ENCODE measurements at regions not wholly inside any gene's neighbourhood (a gene's known extent, or its start where the extent isn't known, plus 50 kb on each side); places are given as distances from the start of the nearest gene placed in this dataset.

DNA sequence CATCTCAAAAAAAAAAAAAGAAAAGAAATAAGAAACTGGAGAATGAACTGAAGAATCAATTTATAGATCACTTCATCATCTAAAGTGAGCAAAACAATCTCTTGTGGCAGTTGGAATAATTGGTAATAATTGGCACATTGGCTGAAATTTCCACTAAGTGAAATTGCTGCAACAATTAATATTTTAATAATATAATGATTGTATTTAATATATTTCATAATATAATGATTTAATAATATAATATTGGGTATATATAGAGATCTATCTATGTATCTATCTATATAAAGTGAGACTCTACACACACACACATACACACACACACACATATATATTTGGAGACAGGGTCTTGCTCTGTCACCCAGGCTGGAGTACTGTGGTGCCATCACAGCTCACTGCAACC is 81.2 kb upstream of the PRICKLE1 start:
- no peak overlapping the region for H3K4me3 ChIP-seq (ENCODE audit: low read depth, low read length)
- TF ChIP-seq, protein P1, sequence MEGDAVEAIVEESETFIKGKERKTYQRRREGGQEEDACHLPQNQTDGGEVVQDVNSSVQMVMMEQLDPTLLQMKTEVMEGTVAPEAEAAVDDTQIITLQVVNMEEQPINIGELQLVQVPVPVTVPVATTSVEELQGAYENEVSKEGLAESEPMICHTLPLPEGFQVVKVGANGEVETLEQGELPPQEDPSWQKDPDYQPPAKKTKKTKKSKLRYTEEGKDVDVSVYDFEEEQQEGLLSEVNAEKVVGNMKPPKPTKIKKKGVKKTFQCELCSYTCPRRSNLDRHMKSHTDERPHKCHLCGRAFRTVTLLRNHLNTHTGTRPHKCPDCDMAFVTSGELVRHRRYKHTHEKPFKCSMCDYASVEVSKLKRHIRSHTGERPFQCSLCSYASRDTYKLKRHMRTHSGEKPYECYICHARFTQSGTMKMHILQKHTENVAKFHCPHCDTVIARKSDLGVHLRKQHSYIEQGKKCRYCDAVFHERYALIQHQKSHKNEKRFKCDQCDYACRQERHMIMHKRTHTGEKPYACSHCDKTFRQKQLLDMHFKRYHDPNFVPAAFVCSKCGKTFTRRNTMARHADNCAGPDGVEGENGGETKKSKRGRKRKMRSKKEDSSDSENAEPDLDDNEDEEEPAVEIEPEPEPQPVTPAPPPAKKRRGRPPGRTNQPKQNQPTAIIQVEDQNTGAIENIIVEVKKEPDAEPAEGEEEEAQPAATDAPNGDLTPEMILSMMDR (IDR thresholded peaks at IDR 0.05; ENCODE audit: low read depth, low read length): no peak
- H3K27me3 ChIP-seq: no peaks in the 10 kb centered on the region
- H3K36me3 ChIP-seq: no peaks in the 10 kb centered on the region
- no peaks in the 10 kb centered on the region for H3K4me1 ChIP-seq
- H3K9me3 ChIP-seq: no peaks in the 10 kb centered on the region
- DNase-seq: no peak

DNA sequence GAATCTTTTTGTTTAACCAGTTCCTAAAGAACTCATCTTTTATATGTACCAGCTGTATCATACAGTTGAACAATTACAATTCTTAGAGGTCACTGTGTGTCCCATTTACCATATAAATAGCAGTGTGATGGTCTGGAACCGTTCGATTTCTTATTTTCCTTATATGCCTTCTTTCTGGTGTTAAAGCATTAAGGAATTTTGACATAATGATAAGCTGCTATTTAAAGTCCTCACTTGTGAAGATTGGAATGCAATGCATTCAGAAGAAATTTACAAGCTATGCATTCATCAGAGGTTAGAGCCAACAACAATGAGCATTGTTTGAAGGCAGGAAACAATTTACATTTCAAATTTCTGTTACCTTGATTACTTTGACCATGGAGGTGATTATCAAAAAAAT is 80.0 kb upstream of the PRICKLE1 start:
- Histone ChIP-seq H3K4me3 (ENCODE audit: low read depth, low read length) (no peak overlapping the region), H3K36me3 (no peaks in the 10 kb centered on the region), H3K9me3 (no peaks in the 10 kb centered on the region), H3K4me1 (no peaks in the 10 kb centered on the region), H3K27me3 (no peaks in the 10 kb centered on the region)
- DNase-seq: no peak
- TF ChIP-seq, protein P1 (IDR thresholded peaks at IDR 0.05; ENCODE audit: low read depth, low read length): no peak

DNA sequence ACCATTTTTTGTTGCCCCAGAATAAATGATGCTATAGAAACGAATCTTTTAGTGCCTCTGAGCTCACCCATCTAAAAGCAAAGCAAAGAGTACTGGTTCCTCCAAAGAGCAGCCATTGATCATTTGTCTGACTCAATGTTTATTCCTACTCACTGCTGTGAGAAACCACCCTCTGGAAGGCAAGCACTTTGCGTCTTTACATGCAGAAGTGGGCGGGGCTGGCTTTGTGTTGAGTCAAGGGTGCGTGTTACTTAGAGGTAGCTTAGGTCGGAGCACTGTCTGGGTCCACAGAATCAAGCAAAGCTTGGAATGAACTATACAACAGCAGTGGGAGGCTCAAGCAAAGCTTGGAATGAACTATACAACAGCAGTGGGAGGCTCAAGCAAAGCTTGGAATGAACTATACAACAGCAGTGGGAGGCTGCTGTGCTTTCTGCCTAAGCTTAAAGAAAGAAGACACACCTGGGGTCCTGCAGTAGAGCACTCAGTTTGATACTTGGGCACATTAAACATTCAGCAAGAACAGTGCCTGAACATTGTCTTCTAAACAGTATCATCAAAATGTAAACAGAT is 77.2 kb upstream of the PRICKLE1 start:
- TF ChIP-seq, protein P1 (IDR thresholded peaks at IDR 0.05; ENCODE audit: low read depth, low read length): no peak
- Histone ChIP-seq H3K9me3 (no peaks in the 10 kb centered on the region), H3K36me3 (no peaks in the 10 kb centered on the region), H3K4me3 (ENCODE audit: low read depth, low read length) (no peak overlapping the region), H3K4me1 (no peaks in the 10 kb centered on the region), H3K27me3 (no peaks in the 10 kb centered on the region)
- no peak for DNase-seq

DNA sequence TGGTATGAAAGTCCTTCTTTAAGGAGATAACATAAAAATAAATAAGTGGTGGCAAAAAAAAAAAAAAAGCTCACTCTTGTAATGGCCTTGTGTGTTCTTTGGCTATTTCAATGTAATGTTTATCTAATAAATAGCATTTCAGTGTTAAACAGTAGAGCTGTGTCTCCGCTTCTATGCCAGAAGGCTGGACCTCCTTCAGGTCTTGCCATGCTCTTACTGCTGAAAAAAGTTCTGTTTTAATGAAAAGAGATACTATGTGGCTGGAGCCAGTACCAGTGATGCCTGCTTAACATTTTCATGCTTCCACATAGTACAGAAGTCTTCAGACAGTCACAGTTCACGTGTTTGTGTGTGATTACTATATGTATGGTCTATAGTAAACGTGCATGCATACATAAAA is 74.1 kb upstream of the PRICKLE1 start:
- Histone ChIP-seq H3K36me3 (no peaks in the 10 kb centered on the region), H3K4me3 (ENCODE audit: low read depth, low read length) (no peak overlapping the region), H3K4me1 (no peaks in the 10 kb centered on the region), H3K9me3 (no peaks in the 10 kb centered on the region), H3K27me3 (no peaks in the 10 kb centered on the region)
- no peak for DNase-seq
- TF ChIP-seq, protein P1 (IDR thresholded peaks at IDR 0.05; ENCODE audit: low read depth, low read length): no peak

DNA sequence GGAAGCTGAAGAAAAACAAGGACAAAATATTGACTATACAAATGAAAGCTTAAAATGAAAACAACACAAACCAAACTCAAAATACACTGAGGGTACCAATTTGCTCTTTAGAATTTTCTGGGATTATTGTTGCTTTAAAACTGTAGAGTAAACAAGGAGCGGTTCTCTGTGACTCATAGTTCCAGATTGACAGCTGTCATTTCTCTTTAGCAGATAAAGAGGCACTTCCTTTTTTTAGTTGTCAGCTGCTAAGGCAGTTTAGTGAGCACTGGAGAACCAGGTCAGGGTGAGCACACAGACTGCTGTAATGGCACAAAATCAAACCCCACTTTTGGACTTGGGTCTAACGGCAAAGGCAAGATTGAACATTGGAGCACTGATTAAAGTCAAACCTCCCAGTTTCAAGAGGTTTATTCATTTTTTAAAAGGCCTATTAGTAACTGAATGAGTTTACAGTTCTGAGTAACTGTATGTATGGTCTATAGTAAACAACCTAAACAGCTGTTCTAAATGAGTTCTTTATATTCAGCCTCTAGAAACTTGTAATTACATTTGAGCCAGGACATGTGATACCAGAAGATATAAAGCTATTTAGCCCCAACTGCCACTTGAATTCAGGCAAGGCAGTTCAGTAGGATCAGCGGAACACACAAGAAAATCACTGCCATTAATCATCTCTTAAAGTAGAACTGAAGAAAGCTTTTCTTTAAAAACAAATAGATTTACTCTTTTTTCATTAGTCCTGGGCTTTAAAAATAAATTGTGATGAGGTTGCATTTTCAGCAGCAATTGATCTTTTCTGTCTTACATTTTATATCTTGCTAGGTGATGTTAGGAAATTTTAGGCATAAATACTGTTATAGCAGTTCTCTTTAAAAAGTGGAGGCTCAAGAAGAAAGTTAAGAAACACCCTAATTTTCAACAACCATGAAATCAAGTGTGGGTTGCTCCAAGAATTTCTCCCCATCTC is 71.7 kb upstream of the PRICKLE1 start:
- no peaks in the 10 kb centered on the region for H3K9me3 ChIP-seq
- H3K27me3 ChIP-seq: no peaks in the 10 kb centered on the region
- no peaks in the 10 kb centered on the region for H3K36me3 ChIP-seq
- DNase-seq: no peak
- no peaks in the 10 kb centered on the region for H3K4me1 ChIP-seq
- TF ChIP-seq, protein P1 (IDR thresholded peaks at IDR 0.05; ENCODE audit: low read depth, low read length): no peak
- no peak overlapping the region for H3K4me3 ChIP-seq (ENCODE audit: low read depth, low read length)

DNA sequence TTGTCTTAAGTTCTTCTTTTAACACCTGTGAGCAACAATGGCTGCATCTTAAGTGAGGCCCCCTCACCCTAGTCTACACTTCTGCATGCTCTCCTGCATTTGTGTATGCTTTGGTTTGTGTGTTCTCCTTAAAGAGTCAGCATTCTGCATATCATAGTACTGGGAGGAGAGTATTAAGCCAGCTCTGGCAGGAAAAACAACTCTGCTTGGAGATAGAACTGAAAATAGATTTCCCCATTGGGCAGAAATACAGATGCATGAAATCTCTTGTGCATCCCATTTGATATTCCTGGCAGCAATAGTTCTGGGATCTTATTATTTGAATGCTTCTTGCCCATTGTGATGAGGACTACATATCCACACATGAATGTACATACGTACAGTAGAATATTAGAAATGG is 70.6 kb upstream of the PRICKLE1 start:
- TF ChIP-seq, protein P1 (IDR thresholded peaks at IDR 0.05; ENCODE audit: low read depth, low read length): no peak
- DNase-seq: no peak
- Histone ChIP-seq H3K4me1 (no peaks in the 10 kb centered on the region), H3K27me3 (no peaks in the 10 kb centered on the region), H3K4me3 (ENCODE audit: low read depth, low read length) (no peak overlapping the region), H3K36me3 (no peaks in the 10 kb centered on the region), H3K9me3 (no peaks in the 10 kb centered on the region)

Data from BE2C (cell line).